HG02973 (cell line): ENCODE measurements at regions not wholly inside any gene's neighbourhood (a gene's known extent, or its start where the extent isn't known, plus 50 kb on each side); places are given as distances from the start of the nearest gene placed in this dataset.
"Not testable (repeated sequence)": the region's sequence is repeated elsewhere in the genome, so short reads cannot be mapped to it uniquely, and the experiment has no call there.

ENCODE experiments used
- ATAC-seq: cut with Tn5 transposase; IDR thresholded peaks from one replicate; pipeline ENCODE4 v1.9.1; 2021; ENCODE audit warnings: moderate library complexity; ENCODE audit not compliant: unreplicated experiment

DNA sequence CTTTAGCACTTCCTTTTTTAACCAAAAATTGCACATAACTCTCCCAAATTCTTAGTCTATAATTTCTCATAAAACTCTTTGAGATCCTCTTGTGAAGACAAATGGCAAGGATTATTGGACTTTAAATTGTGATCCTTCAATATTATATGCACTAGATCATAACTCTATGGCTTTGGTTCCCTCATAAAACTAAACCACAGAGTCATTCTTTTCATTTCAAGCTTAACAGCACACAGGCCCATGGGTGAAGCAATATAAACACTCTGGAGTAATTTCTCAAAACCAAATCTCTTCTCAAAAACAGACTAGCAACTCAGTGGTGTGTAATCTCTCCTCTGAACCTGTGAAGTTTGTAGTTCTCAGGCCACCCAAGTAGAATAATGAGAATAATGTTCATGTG, 171.0 kb upstream of the NECTIN3 start:
- ATAC-seq, result no peak

DNA sequence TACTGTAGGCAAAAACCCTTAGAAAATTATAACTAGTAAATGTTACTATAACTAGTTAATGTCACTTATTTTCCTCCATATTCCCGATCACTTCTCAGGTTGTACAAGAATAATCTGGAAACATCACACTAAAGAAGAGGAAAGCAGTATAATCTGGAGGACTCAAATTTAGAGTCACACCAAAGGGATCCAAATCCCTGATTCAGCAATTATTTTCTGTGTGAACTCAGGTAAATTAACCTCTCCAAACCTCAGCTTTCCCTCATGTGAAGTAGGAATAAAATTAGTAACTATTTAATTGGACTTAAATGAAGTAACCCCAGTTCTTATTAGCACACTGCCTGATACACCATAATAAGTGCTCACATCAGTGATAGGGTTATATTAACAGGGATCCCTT, 170.1 kb upstream of the NECTIN3 start:
- ATAC-seq, result no peak

DNA sequence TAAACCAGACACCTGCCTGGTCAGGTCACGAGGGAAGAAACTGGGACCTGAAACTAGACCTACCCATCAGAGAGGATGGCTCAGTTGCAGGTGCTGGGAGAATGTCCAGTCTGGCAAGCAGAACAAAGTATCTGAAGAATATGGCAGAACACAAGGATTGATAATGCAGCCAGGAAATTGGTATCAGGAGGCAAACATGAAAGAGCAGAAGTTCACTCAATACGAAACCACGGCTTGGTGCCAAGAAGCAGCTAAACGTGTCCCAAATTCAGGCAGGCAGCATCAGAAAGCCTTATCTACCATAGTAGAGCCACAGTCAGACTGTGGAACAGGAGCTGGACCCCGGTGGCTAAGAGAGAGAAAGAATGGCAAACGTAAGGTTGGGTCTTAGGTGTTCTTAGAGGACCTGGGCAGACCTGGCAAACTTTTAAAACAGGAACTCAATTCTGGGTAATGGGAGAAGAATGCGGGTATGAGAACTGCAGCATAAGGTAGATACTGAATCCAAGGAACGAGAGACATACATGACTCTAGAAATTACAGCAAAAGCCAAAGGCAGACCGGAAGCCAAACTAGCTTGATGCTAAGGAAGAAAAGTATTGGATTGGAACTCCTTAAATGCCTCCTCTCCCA, 169.0 kb upstream of the NECTIN3 start:
- no peak for ATAC-seq

DNA sequence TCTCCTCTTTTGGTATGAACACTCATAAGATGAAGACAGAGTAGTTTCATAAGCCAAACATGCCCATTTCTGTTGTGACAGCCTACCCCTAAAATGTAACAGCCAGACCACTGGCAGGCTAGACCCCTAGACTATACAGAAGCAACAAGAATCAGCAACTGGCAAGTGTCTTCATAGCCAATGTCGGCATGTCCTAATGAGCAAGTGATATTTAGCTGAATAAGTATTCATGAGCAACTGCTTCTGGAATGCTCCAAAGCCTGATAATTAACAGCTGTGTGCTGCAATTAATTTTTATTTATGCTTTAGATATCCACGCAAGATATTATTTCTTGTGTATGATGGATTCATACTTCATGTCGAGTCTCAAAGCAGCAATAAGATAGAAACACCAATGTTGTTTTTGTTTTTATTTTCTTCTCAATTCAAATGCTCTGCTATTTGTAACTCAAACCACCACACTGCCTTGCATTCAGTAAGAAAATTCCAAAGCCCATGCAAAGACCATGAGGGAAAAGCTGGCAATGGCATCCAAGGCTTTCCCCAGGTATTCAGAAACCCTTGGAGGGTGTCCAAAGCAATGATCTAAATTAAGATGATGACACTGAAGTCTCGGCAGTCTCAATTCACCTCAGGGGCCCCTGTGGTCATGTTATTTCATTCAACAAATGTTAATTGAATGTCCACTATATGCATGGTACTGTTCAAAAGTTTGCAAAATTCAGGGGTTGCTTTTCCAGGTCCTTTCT, 167.7 kb upstream of the NECTIN3 start:
- no peak for ATAC-seq

DNA sequence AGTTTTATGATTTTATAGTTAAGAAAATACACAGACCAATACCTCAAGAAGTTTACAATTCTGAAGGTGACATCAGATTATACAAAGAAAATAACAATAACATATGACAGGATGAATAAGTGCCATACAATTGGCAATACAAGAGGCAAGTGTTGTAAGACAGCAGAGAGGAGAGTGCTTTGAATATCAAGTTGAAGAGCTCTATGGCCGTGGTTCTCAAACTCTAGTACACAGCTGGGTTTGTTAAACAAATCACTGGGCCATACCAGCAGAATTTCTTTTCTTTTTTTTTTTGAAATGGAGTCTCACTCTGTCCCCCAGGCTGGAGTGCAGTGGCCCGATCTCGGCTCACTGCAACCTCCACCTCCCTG, 167.1 kb upstream of the NECTIN3 start:
- ATAC-seq, result no peak

DNA sequence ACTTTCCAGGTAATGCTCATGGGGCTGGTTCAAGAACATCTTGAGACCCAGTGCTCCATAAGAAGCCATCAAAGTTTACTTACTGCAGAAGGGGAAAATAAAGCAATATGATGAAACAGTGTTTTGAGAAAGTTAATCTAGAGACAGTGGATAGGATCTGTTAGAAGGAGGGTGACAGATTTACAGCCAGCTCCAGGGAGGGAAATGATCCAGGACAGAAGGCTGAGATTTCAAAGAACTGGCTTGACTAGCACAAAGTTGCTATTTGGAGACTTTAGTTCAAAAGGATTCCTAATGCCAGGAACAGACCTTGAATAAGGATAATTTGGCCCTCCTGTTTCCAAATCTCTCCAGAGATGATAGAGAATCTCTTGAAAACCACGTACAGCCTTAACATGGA, 166.5 kb upstream of the NECTIN3 start:
- no peak for ATAC-seq

DNA sequence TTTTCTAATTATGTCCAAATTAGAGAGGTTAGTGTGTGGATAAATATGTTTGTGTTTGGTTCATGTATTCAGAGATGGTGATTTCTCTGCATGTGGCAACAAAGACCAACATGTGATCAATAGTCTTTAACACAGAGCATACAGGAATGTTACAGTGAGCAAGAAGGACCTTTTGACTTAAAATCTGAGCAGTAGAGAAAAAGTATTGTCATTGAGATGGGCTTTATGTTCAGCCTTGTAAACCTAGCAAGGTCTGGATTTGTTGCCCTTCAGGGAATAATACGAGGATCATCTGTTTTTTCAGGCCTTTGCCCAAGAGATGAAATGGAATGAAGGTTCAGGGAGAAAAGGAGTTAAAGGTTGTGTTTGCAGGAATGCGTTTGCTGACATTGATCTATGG, 161.8 kb upstream of the NECTIN3 start:
- ATAC-seq, result no peak

DNA sequence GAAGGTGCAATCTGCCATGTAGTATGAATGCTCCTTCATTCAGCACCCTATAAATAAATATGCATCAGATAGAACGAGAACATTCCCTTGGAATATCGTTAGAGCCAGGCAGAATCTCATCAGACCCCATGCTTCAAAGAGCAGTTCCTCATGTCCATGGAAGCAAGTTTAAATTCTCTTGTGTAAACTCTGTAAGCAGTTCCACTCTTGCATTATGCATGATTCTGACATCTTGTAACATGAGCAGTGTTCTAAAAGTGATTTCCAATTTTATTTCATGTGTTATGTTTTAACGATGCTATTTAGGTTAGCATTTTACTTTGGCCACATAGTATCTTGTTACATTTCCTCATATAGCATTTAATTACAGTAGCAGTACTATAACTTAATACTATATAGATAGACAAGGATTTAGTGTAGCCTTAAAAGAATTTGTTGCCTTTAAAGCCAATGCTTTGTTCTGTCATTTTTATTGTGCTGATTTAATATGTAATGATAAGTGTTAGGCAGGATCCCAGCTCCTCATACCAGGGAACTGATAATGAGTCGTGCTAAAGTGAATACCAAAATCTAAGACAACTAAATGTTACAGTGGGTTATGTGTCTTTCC, 161.2 kb upstream of the NECTIN3 start:
- ATAC-seq, result no peak

DNA sequence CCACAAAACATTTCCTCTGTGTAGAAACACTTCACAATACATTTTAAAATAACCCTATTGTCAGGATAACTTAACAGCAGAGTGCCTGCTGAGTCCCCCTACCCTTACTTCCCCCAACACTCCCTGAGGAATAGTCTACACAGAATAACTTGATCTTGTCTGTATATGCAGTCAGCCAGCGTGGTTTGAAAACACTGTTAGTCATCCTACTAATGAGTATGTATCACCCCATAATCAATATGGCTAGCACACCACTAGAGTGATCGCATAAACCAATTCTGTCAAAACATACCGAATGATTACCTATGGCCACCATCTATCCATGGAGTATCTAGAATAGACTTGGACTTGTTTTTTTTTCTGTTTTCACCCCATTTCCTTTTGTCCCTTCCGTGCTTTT, 152.7 kb upstream of the NECTIN3 start:
- ATAC-seq, result no peak

DNA sequence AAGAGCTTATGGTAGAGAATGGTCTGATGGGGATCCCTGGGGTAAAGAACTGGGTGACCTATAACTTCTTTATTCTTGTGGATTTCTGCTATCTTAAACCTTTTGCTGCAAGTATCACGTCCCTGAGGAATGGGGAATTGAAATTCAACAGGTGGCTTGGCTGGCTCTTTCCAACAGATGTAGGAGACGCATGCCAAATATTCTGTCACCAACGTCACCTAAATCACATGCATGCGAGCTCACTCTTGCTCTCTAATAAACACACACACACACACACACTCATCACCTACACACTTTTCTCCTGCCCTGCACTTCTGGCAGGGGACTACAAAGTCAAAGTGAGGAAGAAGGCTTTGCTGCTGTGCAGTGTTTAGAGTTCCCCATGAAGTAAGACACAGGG, 145.8 kb upstream of the NECTIN3 start:
- no peak for ATAC-seq

DNA sequence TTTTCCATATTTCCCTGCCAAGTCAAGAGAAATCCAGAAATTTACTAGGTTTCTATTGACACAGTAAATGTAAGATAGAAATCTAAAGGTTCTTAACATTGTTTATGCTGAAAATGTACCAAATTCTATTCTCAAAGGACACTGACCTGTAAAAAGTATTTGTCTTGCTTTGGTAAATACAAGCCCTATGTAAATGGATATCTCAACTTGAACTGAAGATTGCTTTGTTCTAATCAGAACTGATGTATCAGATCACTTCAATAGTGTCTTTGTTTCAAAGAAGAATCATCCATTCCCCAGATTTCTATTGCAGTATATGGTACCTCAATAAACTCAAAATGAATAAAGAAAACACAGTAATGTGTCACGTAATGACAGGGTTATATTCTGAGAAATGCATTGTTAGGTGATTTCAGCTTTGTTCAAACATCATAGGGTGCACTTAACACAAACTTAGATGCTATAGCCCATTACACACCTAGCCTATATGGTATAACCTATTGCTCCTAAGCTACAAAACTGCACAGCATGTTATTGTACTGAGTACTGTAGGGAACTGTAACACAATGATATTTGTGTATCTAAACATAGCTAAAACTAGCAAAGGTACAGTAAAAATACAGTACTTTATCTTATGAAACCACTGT, 143.5 kb upstream of the NECTIN3 start:
- ATAC-seq, result no peak

DNA sequence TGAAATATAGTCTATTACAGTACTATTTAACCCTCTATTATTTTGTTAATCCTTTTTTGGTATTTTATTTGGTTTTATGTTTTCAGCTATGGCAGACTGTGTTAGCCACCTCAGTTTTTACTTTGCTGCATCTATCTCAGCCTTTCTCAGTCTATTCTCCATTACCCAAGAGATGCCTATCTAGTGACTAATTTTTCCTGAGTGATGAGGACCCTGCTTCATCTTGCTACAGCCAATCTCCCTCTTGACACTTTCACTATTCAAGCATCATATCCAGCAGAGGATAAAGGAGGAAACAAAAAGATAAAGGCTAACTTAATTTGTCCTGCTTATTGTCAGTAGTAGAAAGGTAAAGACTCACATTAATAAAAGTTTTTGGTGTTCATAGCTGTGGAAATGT, 141.8 kb upstream of the NECTIN3 start:
- ATAC-seq, result no peak

DNA sequence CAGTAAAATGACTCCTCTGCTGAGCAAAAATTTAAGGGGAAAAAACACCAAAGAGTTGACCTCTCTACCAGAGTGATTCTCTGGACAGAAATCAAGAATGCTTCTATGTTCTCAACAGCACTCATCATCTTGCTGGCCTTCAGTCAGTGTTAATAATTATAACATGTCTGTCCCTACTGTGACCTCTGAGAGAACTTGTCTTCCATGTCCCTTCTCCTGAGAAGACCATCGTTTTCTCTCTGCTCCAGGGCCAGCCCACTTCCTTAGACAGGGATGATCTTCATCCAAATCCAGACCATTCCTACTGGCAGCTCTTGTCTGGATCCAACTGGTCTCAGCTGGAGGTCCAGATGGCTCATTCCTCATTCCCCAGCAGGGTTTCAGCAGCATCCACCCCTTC, 139.0 kb upstream of the NECTIN3 start:
- no peak for ATAC-seq

DNA sequence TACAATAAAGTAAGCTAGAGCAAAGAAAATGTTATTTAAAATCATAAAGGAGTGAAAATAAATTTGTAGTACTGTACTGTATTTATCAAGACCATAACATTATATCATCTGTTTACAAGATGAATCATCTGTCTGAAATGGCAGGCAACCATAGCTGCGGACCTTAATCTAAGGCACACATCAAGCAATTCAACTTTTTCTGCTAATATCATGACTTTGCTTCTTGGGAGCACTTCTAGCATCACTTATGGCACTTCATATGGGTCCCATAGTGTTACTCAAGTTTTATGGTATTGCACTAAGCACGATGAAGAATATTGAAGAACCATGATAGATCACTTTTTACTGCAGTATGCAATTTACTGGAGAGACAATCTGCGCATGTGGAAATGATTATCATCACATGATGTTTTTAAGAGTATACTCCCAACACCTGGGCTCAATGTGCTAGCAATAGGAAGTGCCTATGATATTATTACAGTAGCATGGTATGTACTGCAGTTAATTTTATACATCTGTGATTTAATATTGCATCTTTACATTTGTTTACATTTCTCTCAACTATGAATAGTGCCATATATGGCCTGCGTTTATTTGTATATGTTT, 137.7 kb upstream of the NECTIN3 start:
- no peak for ATAC-seq

DNA sequence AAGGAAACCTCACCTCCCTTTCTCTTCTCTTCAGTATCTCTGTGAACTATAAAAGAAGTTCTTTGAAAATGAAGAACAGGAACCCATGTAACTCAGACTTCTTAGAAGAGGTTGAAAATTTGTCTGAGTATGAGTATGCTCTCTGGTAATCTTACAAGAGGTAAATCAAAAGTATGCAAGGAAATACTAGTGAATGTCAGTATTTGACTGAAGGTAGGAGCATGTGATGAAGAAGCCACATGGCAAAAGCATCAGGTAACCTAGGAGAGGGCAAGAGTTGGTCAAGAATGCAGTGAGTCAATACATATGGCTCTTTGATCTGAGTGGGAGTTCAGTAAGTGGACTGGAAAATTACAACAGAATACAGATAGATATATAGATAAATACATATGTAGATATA, 133.0 kb upstream of the NECTIN3 start:
- ATAC-seq, result no peak

DNA sequence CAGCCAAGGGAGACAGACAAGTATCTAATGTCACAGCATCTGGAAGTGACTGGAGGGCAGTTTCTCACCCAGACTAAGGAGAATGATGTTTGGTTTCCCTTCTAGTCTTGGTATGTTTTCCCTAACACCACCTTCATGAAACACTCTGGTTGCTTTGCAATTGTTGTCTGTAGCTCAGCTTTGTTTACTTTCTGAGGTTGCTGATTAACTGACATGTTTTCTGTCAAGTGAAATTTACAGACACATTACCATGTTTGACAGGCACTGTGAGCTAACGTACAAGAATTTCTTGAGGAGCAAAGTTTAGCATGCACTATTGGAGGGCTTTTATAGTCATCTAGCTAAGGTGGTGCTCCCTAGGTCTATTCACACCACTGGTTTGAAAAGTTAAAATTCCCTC, 131.6 kb upstream of the NECTIN3 start:
- no peak for ATAC-seq

DNA sequence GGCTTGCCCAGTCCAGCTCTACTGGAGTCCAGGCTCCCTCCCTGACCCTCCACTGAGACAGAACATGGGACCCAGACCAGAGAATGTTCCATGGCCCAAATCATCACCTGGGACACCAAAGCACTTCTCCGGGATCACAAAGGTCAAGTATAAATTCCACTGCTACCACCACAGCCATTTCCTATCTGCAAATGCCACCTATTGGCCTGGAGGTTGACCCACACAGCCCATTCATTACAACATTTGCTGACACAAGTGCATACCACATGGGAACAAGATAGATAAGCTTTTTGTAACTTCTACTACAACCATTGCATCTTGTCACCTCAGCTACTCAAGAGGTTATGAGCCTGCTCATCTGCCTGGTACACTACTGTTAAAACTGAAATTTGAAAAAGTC, 126.8 kb upstream of the NECTIN3 start:
- ATAC-seq, result no peak

DNA sequence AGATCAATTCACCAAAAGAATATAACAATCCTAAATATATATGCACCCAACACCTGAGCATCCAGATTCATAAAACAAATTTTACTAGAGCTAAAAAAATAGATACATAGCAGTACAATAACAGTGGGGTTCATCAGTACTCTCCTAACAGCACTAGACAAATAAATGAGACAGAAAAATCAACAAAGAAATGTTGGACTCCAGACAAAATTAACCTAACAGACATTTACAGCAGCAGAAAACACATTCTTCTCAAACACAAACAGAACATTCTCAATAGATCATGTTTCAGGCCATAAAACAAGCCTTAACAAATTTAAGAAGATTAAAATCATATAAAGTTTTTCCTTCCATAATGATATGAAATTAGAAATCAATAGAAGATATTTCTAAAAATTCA, 124.8 kb upstream of the NECTIN3 start:
- no peak for ATAC-seq

DNA sequence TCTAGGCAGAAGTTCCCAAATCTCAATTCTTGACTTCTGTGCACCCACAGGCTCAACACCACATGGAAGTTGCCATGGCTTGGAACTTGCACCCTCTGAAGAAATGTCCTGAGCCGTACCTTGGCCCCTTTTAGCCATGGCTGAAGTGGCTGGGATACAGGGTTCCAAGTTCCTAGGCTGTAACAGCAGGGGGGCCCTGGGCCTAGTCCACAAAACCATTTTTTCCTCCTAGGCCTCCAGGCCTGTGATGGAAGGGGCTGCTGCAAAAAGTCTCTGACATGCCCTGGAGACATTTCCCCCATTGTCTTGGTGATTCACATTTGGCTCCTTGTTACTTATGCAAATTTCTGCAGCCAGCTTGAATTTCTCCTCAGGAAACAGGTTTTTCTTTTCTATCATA, 122.4 kb upstream of the NECTIN3 start:
- not testable (repeated sequence) for ATAC-seq

DNA sequence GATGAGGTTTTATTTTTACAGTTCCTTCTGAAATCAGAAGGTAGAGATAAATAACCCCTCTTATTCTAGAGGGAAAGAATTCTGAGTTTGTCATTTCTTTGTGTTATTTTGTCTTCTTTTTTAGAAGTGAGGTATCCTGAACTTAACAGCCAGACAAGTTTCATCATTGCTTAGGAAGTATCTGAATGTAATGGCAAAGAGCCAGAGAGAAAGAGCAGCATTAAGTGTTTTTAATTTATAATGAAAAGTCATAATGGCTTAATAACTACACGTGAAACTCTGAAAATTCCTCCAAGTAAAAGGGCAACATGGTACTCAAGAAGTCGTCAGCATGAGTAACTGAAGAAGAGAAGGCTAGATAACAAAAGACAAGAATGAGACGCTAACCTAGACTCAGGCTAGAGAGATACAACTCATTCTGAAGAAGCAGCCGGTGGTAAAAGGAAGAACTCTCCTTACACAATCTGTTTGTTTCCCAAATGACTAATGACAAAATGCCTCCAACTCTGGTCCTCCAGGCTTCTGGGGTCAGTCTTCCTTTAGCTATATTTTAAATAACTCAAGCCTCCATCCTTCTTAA, 116.2 kb upstream of the NECTIN3 start:
- no peak for ATAC-seq

DNA sequence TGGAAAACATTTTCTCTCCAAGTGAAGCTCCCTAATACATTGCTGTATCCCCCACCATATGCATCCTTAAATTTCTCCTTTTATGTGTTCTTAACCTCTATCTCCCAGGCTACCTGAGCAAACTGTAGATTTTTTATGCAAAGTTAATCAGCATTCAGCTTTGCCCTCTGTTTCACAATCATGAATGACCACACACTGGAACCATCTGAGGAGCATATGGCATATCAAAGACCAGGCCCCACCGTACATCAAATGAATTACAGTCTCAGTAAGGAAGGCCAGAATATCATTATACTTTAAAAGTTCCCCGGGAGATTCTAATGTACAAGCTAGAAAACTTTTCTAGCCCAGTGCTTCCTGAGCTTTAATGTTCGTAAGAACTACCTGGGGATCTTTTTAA, 115.5 kb upstream of the NECTIN3 start:
- ATAC-seq, result no peak
